HFFc6 (cell line): ENCODE measurements at regions not wholly inside any gene's neighbourhood (a gene's known extent, or its start where the extent isn't known, plus 50 kb on each side); places are given as distances from the start of the nearest gene placed in this dataset.

Source experiments
- DNase-seq: peaks from one replicate; pipeline ENCODE4 v3.0.0-alpha.2; 2018
- H3K27ac Mint-ChIP-seq: 2 replicates; pipeline ENCODE4 v1.8.0; 2020; ENCODE audit warnings: mild to moderate bottlenecking, mixed read lengths
- H3K27me3 Mint-ChIP-seq: 2 replicates; pipeline ENCODE4 v1.8.0; 2021; ENCODE audit warnings: mild to moderate bottlenecking, moderate library complexity, mixed read lengths; ENCODE audit not compliant: insufficient read depth
- H3K36me3 Mint-ChIP-seq: 2 replicates; pipeline ENCODE4 v1.8.0; 2021; ENCODE audit warnings: low read depth, mixed read lengths
- H3K4me1 Mint-ChIP-seq: 2 replicates; pipeline ENCODE4 v1.8.0; 2020; ENCODE audit warnings: low read depth, mixed read lengths
- H3K4me3 Mint-ChIP-seq: 2 replicates; pipeline ENCODE4 v1.8.0; 2020; ENCODE audit warnings: mild to moderate bottlenecking, moderate library complexity, mixed read lengths
- H3K9me3 Mint-ChIP-seq: 2 replicates; pipeline ENCODE4 v1.8.0; 2020; ENCODE audit warnings: mild to moderate bottlenecking, mixed read lengths
- TF ChIP-seq, protein P1 (sequence below): fragments of 200-600 bp; sonication (generic); IDR thresholded peaks from 2 replicates; pipeline ENCODE4 v1.5.0; 2021; ENCODE audit warnings: antibody characterized with exemption, mild to moderate bottlenecking

DNA sequence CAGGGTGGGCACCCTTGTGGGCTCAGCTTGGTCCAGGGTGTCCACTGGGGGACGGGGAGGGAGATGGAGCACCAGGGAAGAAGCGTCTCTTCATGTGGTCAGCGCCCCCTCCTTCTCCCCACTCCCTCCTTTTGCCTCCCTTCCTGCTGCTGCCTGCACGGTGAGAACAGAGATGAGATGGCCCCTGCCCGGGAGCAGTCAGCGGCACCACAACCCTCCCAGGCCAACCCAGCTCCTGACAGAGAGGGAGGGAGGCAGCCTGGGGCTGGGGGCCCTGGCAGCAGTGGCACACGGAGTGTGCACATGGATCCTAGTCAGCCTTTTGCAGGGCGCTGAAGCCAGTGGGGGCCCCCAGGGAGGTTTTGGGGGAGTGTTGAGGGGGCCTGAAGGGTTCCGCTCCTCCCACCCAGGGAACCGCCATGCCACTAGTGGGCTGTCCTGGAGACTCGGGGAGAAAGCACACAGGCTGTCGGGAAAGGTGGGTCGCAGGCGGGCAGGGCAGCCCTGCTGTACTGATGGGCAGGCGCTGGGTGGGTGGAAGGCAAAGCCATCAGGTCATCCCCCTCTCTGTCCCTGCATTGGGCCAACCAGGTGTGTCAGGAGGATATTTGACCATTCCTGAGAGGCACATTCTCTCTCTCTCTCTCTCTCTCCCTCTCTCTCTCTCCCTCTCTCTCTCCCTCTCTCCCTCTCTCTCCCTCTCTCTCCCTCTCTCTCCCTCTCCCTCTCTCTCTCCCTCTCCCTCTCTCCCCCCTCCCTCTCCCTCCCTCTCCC, 94.3 kb upstream of the BHLHE23 start:
- H3K4me1 Mint-ChIP-seq = no peaks in the 10 kb centered on the region
- DNase-seq = no peak
- peaks cover 13% of the 10 kb centered on the region for H3K27me3 Mint-ChIP-seq
- no peaks in the 10 kb centered on the region for H3K9me3 Mint-ChIP-seq
- H3K36me3 Mint-ChIP-seq = no peaks in the 10 kb centered on the region
- no peak overlapping the region; the same call in 1 of the 2 replicates for H3K4me3 Mint-ChIP-seq
- TF ChIP-seq, protein P1, sequence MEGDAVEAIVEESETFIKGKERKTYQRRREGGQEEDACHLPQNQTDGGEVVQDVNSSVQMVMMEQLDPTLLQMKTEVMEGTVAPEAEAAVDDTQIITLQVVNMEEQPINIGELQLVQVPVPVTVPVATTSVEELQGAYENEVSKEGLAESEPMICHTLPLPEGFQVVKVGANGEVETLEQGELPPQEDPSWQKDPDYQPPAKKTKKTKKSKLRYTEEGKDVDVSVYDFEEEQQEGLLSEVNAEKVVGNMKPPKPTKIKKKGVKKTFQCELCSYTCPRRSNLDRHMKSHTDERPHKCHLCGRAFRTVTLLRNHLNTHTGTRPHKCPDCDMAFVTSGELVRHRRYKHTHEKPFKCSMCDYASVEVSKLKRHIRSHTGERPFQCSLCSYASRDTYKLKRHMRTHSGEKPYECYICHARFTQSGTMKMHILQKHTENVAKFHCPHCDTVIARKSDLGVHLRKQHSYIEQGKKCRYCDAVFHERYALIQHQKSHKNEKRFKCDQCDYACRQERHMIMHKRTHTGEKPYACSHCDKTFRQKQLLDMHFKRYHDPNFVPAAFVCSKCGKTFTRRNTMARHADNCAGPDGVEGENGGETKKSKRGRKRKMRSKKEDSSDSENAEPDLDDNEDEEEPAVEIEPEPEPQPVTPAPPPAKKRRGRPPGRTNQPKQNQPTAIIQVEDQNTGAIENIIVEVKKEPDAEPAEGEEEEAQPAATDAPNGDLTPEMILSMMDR = no peak
- no peak overlapping the region for H3K27ac Mint-ChIP-seq

DNA sequence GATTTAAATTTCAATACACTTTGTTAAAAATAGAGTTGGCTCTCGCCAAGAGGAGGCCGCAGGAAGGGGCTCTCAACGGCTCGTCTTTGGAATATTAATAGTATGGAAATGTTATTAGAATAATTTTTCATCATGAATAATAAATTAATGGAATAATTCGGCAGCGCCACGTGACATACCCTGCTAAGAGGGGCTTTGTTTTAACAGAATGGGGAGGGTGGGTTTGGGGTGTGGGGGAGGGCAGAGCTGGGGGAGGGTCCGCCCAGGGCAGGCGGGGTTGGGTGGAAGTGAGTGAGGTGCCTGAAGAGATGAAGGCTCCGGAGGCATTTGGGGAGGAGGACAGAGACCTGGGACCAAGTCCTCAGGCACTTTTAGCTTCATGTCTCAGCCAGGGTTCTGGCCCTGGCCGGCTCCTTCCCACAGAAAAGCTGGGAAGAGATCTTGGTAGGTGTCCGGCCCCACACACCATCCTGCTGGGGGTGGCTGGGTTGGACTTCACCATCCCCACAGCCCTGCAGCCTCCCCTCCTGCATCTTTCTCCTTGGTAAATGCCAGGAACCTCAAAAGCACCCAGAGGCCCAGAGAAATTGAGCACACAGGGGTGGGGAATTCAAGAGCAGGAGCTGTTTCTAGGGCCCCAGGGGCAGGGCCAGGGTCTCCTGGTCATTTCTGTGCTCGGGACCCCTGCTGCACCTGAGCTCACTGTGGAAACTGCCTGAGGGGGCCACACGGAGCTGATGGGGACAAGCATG, 93.6 kb upstream of the BHLHE23 start:
- no peak overlapping the region for H3K27ac Mint-ChIP-seq
- peaks cover 18% of the 10 kb centered on the region for H3K27me3 Mint-ChIP-seq
- no peaks in the 10 kb centered on the region for H3K36me3 Mint-ChIP-seq
- TF ChIP-seq, protein P1 = no peak
- no peak overlapping the region for H3K4me3 Mint-ChIP-seq
- no peaks in the 10 kb centered on the region for H3K4me1 Mint-ChIP-seq
- DNase-seq = no peak
- H3K9me3 Mint-ChIP-seq = no peaks in the 10 kb centered on the region

DNA sequence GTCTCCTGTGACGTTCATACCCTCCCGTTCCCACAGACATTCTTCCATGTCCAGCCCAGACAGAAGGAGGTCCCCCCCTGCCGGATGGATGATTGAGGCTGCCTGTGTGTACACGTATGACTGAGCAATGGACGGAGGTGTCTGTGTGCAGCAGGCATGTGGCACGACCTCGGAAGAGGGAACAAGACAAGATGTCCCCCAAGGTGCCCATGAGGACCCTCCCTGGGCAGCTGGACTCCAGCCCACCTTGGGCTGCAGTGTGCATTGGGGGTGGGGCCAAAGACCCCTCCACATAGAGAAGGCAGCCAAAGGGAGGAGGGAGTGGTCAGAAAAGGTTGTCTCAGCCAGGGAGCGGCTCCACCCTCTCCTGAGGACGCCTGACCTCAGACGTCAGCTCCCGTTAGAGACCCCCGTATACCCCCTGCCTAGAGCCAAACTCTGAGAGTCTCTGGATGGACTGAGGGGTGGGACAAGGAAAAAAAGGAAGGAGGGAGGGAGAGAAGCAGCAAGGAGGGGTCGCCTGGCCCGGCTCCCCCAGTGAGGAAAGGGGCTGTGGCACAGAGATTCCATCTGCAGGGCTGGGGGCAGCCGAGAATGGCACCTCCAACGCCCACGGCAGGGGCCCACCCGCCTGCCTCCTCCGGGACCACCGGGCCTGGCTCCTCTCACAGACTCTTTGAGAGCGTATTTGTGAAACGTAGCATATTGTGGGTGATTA, 92.9 kb upstream of the BHLHE23 start:
- no peak overlapping the region for H3K27ac Mint-ChIP-seq
- no peaks in the 10 kb centered on the region for H3K4me1 Mint-ChIP-seq
- no peak overlapping the region for H3K4me3 Mint-ChIP-seq
- no peaks in the 10 kb centered on the region for H3K9me3 Mint-ChIP-seq
- peaks cover 26% of the 10 kb centered on the region for H3K27me3 Mint-ChIP-seq
- TF ChIP-seq, protein P1 = no peak
- no peaks in the 10 kb centered on the region for H3K36me3 Mint-ChIP-seq
- DNase-seq = no peak

- Mint-ChIP-seq H3K36me3 (no peaks in the 10 kb centered on the region), H3K4me1 (no peaks in the 10 kb centered on the region), H3K27ac (no peak overlapping the region), H3K9me3 (no peaks in the 10 kb centered on the region), H3K4me3 (no peak overlapping the region), H3K27me3 (peaks cover 34% of the 10 kb centered on the region)
- TF ChIP-seq, protein P1 = no peak
- no peak for DNase-seq
These were observed 91.5 kb upstream of the BHLHE23 start for GRCh38 chr20:63098195-63098810.

DNA sequence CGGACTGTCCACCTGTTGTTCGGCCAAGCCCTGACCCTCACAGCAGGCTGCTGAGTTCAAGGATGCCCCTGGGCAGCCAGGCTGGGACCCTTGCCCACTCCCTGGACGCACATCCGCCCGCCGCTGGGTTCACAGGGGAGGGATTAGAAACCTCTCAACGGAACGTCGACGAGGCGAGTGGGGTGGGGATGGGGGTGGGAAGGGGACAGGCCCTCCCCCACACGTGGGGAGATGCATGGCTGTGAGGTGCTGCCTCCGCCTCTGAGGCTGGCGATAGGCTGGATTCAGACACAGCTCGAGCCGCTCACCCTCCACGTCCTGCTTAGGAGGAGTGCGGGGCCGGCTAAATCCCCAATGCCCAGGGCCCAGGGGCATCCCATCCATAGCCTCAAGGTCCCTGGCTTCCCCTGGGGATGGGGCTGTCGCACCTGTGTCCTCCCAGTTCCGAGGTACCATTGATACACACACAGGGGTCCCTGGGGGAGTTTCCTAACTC, 90.6 kb upstream of the BHLHE23 start:
- Mint-ChIP-seq H3K27me3 (peaks cover 42% of the 10 kb centered on the region), H3K36me3 (no peaks in the 10 kb centered on the region), H3K27ac (no peak overlapping the region), H3K4me3 (no peak overlapping the region), H3K4me1 (no peaks in the 10 kb centered on the region), H3K9me3 (no peaks in the 10 kb centered on the region)
- TF ChIP-seq, protein P1 = no peak
- DNase-seq = no peak
